NT2/D1 (cell line): ENCODE measurements at regions not wholly inside any gene's neighbourhood (a gene's known extent, or its start where the extent isn't known, plus 50 kb on each side); places are given as distances from the start of the nearest gene placed in this dataset.
"Not testable (repeated sequence)": the region's sequence is repeated elsewhere in the genome, so short reads cannot be mapped to it uniquely, and the experiment has no call there.

Source experiments
- DNase-seq: peaks from one replicate; pipeline ENCODE4 v3.0.0-alpha.2; 2011; ENCODE audit warnings: low read depth, low spot score
- H3K27me3 ChIP-seq: 2 replicates; pipeline ENCODE4 v1.6.0; 2011; ENCODE audit warnings: mild to moderate bottlenecking; ENCODE audit not compliant: insufficient read length, insufficient read depth
- H3K36me3 ChIP-seq: 2 replicates; pipeline ENCODE4 v1.6.1; 2011; ENCODE audit warnings: mild to moderate bottlenecking, low read length, mixed read lengths; ENCODE audit not compliant: insufficient read depth, insufficient read length
- H3K4me1 ChIP-seq: 2 replicates; pipeline ENCODE4 v1.5.1; 2011; ENCODE audit not compliant: insufficient read depth, insufficient read length
- H3K4me3 ChIP-seq: 2 replicates; pipeline ENCODE4 v1.5.1; 2011; ENCODE audit warnings: low read depth; ENCODE audit not compliant: insufficient read length
- H3K9ac ChIP-seq: 2 replicates; pipeline ENCODE4 v1.6.0; 2011; ENCODE audit warnings: low read depth; ENCODE audit not compliant: insufficient read length
- H3K9me3 ChIP-seq: 2 replicates; pipeline ENCODE4 v1.5.1; 2011; ENCODE audit warnings: mild to moderate bottlenecking, low read length; ENCODE audit not compliant: insufficient read depth
- SUZ12 ChIP-seq: IDR thresholded peaks from 2 replicates; pipeline ENCODE4 v1.6.1; 2011; ENCODE audit not compliant: insufficient read length, insufficient read depth; ENCODE audit errors: extremely low read depth
- YY1 ChIP-seq: IDR thresholded peaks from 2 replicates; pipeline ENCODE4 v1.6.1; 2011; ENCODE audit not compliant: insufficient read length, insufficient read depth
- ZNF274 ChIP-seq: IDR thresholded peaks from 2 replicates; pipeline ENCODE4 v1.6.1; 2011; ENCODE audit warnings: mild to moderate bottlenecking, low read depth, low read length

- Histone ChIP-seq H3K36me3 (no peaks in the 10 kb centered on the region), H3K4me3 (no peak overlapping the region), H3K9ac (no peak overlapping the region), H3K4me1 (no peaks in the 10 kb centered on the region), H3K27me3 (no peaks in the 10 kb centered on the region), H3K9me3 (no peaks in the 10 kb centered on the region)
- TF ChIP-seq YY1: no peak
- no peak for TF ChIP-seq ZNF274
- no peak for TF ChIP-seq SUZ12
- no peak for DNase-seq
Observed at GRCh38 chr6:21728141-21728540, 134.6 kb downstream of the SOX4 start.

GRCh38 chr6:21729431-21729830, 135.9 kb downstream of the SOX4 start:
- no peak for DNase-seq
- Histone ChIP-seq H3K27me3 (no peaks in the 10 kb centered on the region), H3K4me3 (no peak overlapping the region), H3K9me3 (no peaks in the 10 kb centered on the region), H3K9ac (no peak overlapping the region), H3K36me3 (no peaks in the 10 kb centered on the region), H3K4me1 (no peaks in the 10 kb centered on the region)
- TF ChIP-seq ZNF274: no peak
- TF ChIP-seq SUZ12: no peak
- no peak for TF ChIP-seq YY1

DNA sequence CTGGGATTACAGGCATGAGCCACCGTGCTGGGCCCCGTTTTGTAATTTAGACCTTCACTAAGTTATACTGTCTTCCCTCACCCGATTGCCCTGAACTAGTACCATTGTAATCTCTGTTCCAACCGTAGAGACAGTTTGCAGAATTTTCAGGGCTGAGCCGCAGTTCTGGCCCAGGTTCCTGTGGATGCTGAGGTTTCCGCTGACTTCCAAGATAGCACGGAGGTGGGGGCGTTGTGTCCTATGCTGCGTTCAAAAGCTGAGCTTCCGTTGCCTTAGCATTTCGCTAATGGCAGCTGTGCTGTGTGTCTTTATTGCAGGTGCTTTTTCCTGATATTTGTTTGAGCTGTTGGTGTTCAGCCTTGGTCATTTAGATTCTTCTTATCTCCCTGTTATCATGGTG, 137.0 kb downstream of the SOX4 start:
- no peaks in the 10 kb centered on the region for H3K9me3 ChIP-seq
- no peak overlapping the region for H3K4me3 ChIP-seq
- H3K27me3 ChIP-seq: no peaks in the 10 kb centered on the region
- no peak for TF ChIP-seq ZNF274
- TF ChIP-seq YY1: no peak
- no peak for TF ChIP-seq SUZ12
- no peak for DNase-seq
- no peak overlapping the region for H3K9ac ChIP-seq
- H3K4me1 ChIP-seq: no peaks in the 10 kb centered on the region
- no peaks in the 10 kb centered on the region for H3K36me3 ChIP-seq

GRCh38 chr6:21731411-21732031, 138.0 kb downstream of the SOX4 start:
- no peak overlapping the region for H3K9ac ChIP-seq
- H3K4me1 ChIP-seq: no peaks in the 10 kb centered on the region
- no peaks in the 10 kb centered on the region for H3K9me3 ChIP-seq
- no peaks in the 10 kb centered on the region for H3K36me3 ChIP-seq
- no peak overlapping the region for H3K4me3 ChIP-seq
- no peaks in the 10 kb centered on the region for H3K27me3 ChIP-seq
- no peak for TF ChIP-seq ZNF274
- DNase-seq: no peak

GRCh38 chr6:21732032-21732730, 138.6 kb downstream of the SOX4 start:
- not testable (repeated sequence) for H3K9ac ChIP-seq, H3K4me3 ChIP-seq, H3K27me3 ChIP-seq, H3K4me1 ChIP-seq, DNase-seq, H3K36me3 ChIP-seq, H3K9me3 ChIP-seq

GRCh38 chr6:21732731-21733130, 139.2 kb downstream of the SOX4 start:
- H3K36me3 ChIP-seq: no peaks in the 10 kb centered on the region
- H3K27me3 ChIP-seq: no peaks in the 10 kb centered on the region
- no peak for TF ChIP-seq YY1
- TF ChIP-seq ZNF274: no peak
- TF ChIP-seq SUZ12: no peak
- no peak overlapping the region for H3K4me3 ChIP-seq
- H3K9me3 ChIP-seq: no peaks in the 10 kb centered on the region
- no peak overlapping the region for H3K9ac ChIP-seq
- DNase-seq: no peak
- H3K4me1 ChIP-seq: no peaks in the 10 kb centered on the region

DNA sequence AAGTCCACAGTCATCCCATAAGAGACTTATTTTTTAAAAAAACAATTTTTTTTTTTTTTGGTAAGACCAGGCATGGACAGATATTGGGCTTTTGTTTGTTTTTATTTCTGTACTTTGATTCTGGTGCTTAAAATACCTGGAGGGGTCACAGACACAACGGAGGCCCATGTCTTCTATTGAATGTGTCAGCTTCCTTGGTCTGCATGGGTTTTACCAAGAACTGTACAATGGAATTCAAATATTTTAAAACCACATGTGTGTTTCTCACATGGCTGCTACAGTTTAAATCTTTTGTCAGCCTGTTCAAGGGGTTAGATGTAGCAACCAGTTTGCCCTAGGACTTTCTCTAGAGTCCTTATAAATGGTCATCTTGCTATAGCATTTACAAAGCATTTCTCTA, 139.8 kb downstream of the SOX4 start:
- no peaks in the 10 kb centered on the region for H3K4me1 ChIP-seq
- H3K27me3 ChIP-seq: no peaks in the 10 kb centered on the region
- H3K4me3 ChIP-seq: no peak overlapping the region
- no peak overlapping the region for H3K9ac ChIP-seq
- H3K9me3 ChIP-seq: no peaks in the 10 kb centered on the region
- no peak for DNase-seq
- no peaks in the 10 kb centered on the region for H3K36me3 ChIP-seq
- TF ChIP-seq SUZ12 (no peak), YY1 (no peak), ZNF274 (no peak)

DNA sequence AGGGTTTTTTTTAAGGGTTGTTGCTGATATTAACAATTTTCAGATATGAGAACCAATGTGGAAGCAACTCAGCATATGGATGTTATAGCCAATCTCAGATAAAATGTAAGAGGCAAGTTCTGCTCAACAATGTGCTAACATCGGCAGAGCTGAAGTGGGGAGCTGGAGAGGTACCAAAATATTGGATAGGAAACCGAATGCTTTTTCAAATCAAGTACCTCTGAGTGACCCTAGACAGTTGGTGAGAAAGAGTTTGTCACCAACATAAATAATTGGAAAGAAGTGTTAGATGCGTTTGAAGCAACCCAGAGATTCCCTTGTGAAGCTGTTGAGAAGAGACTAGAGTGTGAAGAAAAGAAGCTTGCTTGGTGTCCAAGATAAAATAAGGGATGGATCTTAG, 140.7 kb downstream of the SOX4 start:
- TF ChIP-seq YY1 (no peak), SUZ12 (no peak), ZNF274 (no peak)
- H3K9ac ChIP-seq: no peak overlapping the region
- no peak overlapping the region for H3K4me3 ChIP-seq
- H3K4me1 ChIP-seq: no peaks in the 10 kb centered on the region
- DNase-seq: no peak
- H3K36me3 ChIP-seq: no peaks in the 10 kb centered on the region
- no peaks in the 10 kb centered on the region for H3K27me3 ChIP-seq
- H3K9me3 ChIP-seq: no peaks in the 10 kb centered on the region
